ENCODE measurements at regions not wholly inside any gene's neighbourhood (a gene's known extent, or its start where the extent isn't known, plus 50 kb on each side); places are given as distances from the start of the nearest gene placed in this dataset.

DNA sequence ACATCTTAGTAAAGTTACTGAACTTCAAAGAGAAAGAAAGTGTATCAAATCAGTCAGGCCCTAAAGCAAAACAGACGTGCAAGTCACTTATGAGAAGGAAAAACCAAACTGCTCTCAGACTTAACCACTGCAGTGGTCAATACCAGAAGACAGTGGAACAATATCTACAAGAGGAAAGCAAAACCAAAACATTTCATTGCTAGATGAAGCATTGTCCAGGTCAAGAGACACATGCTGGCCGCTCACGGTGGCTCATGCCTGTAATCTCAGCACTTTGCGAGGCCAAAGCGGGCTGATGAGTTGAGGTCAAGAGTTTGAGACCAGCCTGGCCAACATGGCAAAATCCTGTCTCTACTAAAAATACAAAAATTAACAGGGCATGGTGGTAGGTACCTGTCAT is 82.0 kb upstream of the MROH9 start:
- H3K9me2 ChIP-seq (replicated peaks; ENCODE audit: insufficient read depth, low read length), result no peaks in the 10 kb centered on the region
- DNase-seq, result no peak
- H2AFZ ChIP-seq (ENCODE audit: low read length), result no peak overlapping the region
- H3K27me3 ChIP-seq (ENCODE audit: low read length), result no peaks in the 10 kb centered on the region
- H3K9ac ChIP-seq (ENCODE audit: low read length), result no peak overlapping the region
- H4K20me1 ChIP-seq (ENCODE audit: insufficient read depth, low read depth, low read length), result no peaks in the 10 kb centered on the region
- H3K4me1 ChIP-seq (ENCODE audit: low read length), result no peaks in the 10 kb centered on the region
- H3K36me3 ChIP-seq (ENCODE audit: insufficient read depth, low read length), result no peaks in the 10 kb centered on the region
- H3K4me3 ChIP-seq (ENCODE audit: low read length), result no peak overlapping the region
- H3K27ac ChIP-seq (ENCODE audit: low read length), result no peak overlapping the region
- H3K9me3 ChIP-seq (ENCODE audit: low read length), result no peaks in the 10 kb centered on the region
- no peaks in the 10 kb centered on the region for H3K79me2 ChIP-seq (ENCODE audit: low read length)
- no peak overlapping the region for H3K4me2 ChIP-seq (ENCODE audit: low read depth, low read length, poor library complexity, severe bottlenecking)

DNA sequence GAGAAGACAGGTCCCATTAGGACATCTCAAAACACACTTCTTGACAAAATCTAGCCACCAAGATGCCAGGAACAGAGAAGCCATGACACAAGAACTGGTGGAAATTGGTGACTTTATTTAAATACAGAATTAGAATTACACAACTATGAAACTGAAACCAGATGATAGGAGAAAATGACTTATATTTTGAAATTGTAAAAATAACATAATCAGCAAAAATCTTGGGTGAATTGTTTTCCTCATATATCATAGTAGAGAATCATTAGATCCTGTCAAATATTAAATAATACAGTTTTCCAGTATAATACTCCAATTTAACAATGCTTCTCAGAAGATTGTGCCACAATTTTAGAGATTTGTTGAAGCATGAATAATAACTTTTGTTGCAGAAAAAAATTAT is 81.5 kb upstream of the MROH9 start:
- H3K27me3 ChIP-seq (ENCODE audit: low read length), result no peaks in the 10 kb centered on the region
- no peak overlapping the region for H3K9ac ChIP-seq (ENCODE audit: low read length)
- H3K27ac ChIP-seq (ENCODE audit: low read length), result no peak overlapping the region
- no peaks in the 10 kb centered on the region for H3K9me3 ChIP-seq (ENCODE audit: low read length)
- no peaks in the 10 kb centered on the region for H3K9me2 ChIP-seq (replicated peaks; ENCODE audit: insufficient read depth, low read length)
- H3K4me2 ChIP-seq (ENCODE audit: low read depth, low read length, poor library complexity, severe bottlenecking), result no peak overlapping the region
- no peak for DNase-seq
- no peak overlapping the region for H2AFZ ChIP-seq (ENCODE audit: low read length)
- H3K79me2 ChIP-seq (ENCODE audit: low read length), result no peaks in the 10 kb centered on the region
- no peaks in the 10 kb centered on the region for H4K20me1 ChIP-seq (ENCODE audit: insufficient read depth, low read depth, low read length)
- H3K4me3 ChIP-seq (ENCODE audit: low read length), result no peak overlapping the region
- H3K4me1 ChIP-seq (ENCODE audit: low read length), result no peaks in the 10 kb centered on the region
- no peaks in the 10 kb centered on the region for H3K36me3 ChIP-seq (ENCODE audit: insufficient read depth, low read length)

DNA sequence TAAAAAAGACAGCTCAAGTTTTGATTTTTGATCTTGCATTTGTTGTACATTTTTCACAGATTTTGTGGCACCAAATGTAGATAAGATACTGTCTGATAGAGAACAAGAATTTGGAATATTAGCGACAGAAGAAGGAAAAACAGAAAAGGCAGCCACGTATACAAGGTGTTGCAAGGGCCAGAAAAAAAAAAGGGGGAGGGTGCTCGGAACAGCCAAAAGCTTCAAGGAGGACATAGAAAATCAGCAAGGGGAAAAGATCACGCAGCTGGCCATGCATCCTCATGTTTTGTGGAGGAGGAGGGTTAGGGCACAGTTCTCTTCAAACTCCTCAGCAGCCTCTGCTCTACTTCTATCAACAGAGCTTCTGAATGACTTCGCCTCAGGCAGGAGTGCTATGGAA is 80.7 kb upstream of the MROH9 start:
- H2AFZ ChIP-seq (ENCODE audit: low read length), result no peak overlapping the region
- H3K9ac ChIP-seq (ENCODE audit: low read length), result no peak overlapping the region
- H3K27me3 ChIP-seq (ENCODE audit: low read length), result no peaks in the 10 kb centered on the region
- H4K20me1 ChIP-seq (ENCODE audit: insufficient read depth, low read depth, low read length), result no peaks in the 10 kb centered on the region
- H3K9me2 ChIP-seq (replicated peaks; ENCODE audit: insufficient read depth, low read length), result no peaks in the 10 kb centered on the region
- H3K4me2 ChIP-seq (ENCODE audit: low read depth, low read length, poor library complexity, severe bottlenecking), result no peak overlapping the region
- no peaks in the 10 kb centered on the region for H3K79me2 ChIP-seq (ENCODE audit: low read length)
- no peak overlapping the region for H3K4me3 ChIP-seq (ENCODE audit: low read length)
- no peak for DNase-seq
- H3K27ac ChIP-seq (ENCODE audit: low read length), result no peak overlapping the region
- H3K36me3 ChIP-seq (ENCODE audit: insufficient read depth, low read length), result no peaks in the 10 kb centered on the region
- no peaks in the 10 kb centered on the region for H3K4me1 ChIP-seq (ENCODE audit: low read length)
- no peaks in the 10 kb centered on the region for H3K9me3 ChIP-seq (ENCODE audit: low read length)

DNA sequence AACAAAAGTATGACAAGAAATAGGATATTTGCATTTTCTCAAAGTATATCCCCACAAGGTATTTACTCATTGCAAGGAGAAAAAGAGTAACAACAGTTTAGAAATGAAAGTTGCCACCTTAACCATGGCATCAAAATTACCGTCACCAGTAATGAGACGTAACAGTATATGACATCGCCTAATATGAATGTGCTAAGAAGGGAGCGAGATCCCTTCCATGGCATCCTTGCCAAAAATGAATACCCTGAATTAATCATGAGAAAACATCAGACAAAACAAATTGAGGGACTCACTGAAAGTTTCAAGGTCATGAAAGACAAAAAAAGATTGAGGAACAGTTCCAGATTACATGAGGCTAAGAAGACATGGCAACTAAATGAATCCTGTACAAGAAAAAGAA is 78.9 kb upstream of the MROH9 start:
- no peak for DNase-seq

DNA sequence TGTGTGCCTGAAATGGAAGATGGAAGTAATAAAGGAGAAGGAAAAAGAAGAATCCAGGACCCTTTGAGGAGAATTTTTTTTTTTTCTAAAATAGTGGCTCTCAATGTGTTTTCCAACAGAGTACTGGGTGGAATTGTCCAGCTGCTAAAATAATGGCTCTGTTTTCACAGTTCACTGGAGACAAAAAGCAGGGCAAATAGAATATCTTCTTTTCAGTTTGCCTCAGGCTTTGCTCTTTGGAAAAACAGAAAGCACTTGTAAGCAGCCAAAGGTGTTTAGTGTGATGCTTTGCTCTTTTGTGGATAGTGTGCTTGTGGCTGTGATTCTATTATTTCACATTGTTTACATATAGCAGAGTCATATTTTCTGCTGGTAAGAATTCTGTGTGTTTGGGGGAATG is 77.4 kb upstream of the MROH9 start:
- Histone ChIP-seq H3K27me3 (ENCODE audit: low read length) (no peaks in the 10 kb centered on the region), H3K36me3 (ENCODE audit: insufficient read depth, low read length) (no peaks in the 10 kb centered on the region), H3K9me2 (replicated peaks; ENCODE audit: insufficient read depth, low read length) (no peaks in the 10 kb centered on the region), H3K9me3 (ENCODE audit: low read length) (no peaks in the 10 kb centered on the region), H3K9ac (ENCODE audit: low read length) (no peak overlapping the region), H3K27ac (ENCODE audit: low read length) (no peak overlapping the region), H3K4me3 (ENCODE audit: low read length) (no peak overlapping the region), H3K79me2 (ENCODE audit: low read length) (no peaks in the 10 kb centered on the region), H4K20me1 (ENCODE audit: insufficient read depth, low read depth, low read length) (no peaks in the 10 kb centered on the region), H3K4me2 (ENCODE audit: low read depth, low read length, poor library complexity, severe bottlenecking) (no peak overlapping the region), H2AFZ (ENCODE audit: low read length) (no peak overlapping the region), H3K4me1 (ENCODE audit: low read length) (no peaks in the 10 kb centered on the region)
- DNase-seq, result no peak

More for the DNA sequence above, 78.9 kb upstream of the MROH9 start:
- Histone ChIP-seq H3K79me2 (ENCODE audit: low read length) (no peaks in the 10 kb centered on the region), H4K20me1 (ENCODE audit: insufficient read depth, low read depth, low read length) (no peaks in the 10 kb centered on the region), H3K4me2 (ENCODE audit: low read depth, low read length, poor library complexity, severe bottlenecking) (no peak overlapping the region), H3K4me3 (ENCODE audit: low read length) (no peak overlapping the region), H3K27me3 (ENCODE audit: low read length) (no peaks in the 10 kb centered on the region), H3K9me2 (replicated peaks; ENCODE audit: insufficient read depth, low read length) (no peaks in the 10 kb centered on the region), H3K9ac (ENCODE audit: low read length) (no peak overlapping the region), H3K36me3 (ENCODE audit: insufficient read depth, low read length) (no peaks in the 10 kb centered on the region), H3K9me3 (ENCODE audit: low read length) (no peaks in the 10 kb centered on the region), H2AFZ (ENCODE audit: low read length) (no peak overlapping the region), H3K4me1 (ENCODE audit: low read length) (no peaks in the 10 kb centered on the region), H3K27ac (ENCODE audit: low read length) (no peak overlapping the region)

DNA sequence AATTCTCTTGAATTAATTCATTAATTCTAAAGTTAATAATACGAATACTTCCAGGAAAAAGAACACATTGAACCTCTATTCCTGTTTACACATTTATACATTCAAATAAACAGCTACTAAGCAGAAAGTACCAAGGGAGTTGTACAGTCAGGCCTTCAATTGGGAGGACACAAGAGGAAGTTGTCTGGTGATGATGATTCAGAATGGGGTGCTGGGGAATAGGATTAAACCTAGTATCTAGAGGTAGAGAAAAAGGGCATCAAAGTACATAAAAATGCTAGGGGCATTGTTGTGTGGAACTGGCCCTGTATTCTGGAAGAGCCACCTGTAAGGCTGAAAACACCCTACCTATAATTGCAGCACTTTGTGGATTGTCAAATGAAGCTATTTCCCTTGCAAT is 71.7 kb upstream of the MROH9 start:
- Histone ChIP-seq H3K27me3 (ENCODE audit: low read length) (no peaks in the 10 kb centered on the region), H2AFZ (ENCODE audit: low read length) (no peak overlapping the region), H3K27ac (ENCODE audit: low read length) (no peak overlapping the region), H4K20me1 (ENCODE audit: insufficient read depth, low read depth, low read length) (no peaks in the 10 kb centered on the region), H3K79me2 (ENCODE audit: low read length) (no peaks in the 10 kb centered on the region), H3K4me1 (ENCODE audit: low read length) (no peaks in the 10 kb centered on the region), H3K36me3 (ENCODE audit: insufficient read depth, low read length) (no peaks in the 10 kb centered on the region), H3K9me2 (replicated peaks; ENCODE audit: insufficient read depth, low read length) (no peaks in the 10 kb centered on the region), H3K4me2 (ENCODE audit: low read depth, low read length, poor library complexity, severe bottlenecking) (no peak overlapping the region), H3K9ac (ENCODE audit: low read length) (no peak overlapping the region), H3K9me3 (ENCODE audit: low read length) (no peaks in the 10 kb centered on the region), H3K4me3 (ENCODE audit: low read length) (no peak overlapping the region)
- no peak for DNase-seq

DNA sequence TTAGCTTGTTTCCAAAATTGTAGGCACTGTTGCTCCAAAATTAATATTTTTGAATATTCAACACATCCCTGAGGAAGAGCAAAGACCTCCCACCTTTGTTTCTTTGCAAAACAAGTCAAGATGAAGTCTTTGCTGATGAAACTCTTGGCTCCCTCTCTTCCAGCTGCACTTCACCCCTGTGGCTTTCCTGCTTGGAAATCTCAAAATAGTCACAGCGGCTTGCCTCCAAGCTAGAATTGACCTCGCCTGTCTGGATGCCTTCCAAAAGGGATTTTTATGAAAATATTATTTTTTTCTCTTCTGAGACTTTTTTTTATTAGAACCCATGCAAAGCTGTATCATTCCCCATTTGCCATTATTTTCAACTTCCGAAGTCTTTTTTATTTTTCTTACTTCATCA is 71.1 kb upstream of the MROH9 start:
- no peak for DNase-seq
- Histone ChIP-seq H3K9me2 (replicated peaks; ENCODE audit: insufficient read depth, low read length) (no peaks in the 10 kb centered on the region), H3K4me2 (ENCODE audit: low read depth, low read length, poor library complexity, severe bottlenecking) (no peak overlapping the region), H3K4me1 (ENCODE audit: low read length) (no peaks in the 10 kb centered on the region), H3K36me3 (ENCODE audit: insufficient read depth, low read length) (no peaks in the 10 kb centered on the region), H3K27me3 (ENCODE audit: low read length) (no peaks in the 10 kb centered on the region), H3K79me2 (ENCODE audit: low read length) (no peaks in the 10 kb centered on the region), H3K27ac (ENCODE audit: low read length) (no peak overlapping the region), H3K9me3 (ENCODE audit: low read length) (no peaks in the 10 kb centered on the region), H4K20me1 (ENCODE audit: insufficient read depth, low read depth, low read length) (no peaks in the 10 kb centered on the region), H2AFZ (ENCODE audit: low read length) (no peak overlapping the region), H3K4me3 (ENCODE audit: low read length) (no peak overlapping the region), H3K9ac (ENCODE audit: low read length) (no peak overlapping the region)

DNA sequence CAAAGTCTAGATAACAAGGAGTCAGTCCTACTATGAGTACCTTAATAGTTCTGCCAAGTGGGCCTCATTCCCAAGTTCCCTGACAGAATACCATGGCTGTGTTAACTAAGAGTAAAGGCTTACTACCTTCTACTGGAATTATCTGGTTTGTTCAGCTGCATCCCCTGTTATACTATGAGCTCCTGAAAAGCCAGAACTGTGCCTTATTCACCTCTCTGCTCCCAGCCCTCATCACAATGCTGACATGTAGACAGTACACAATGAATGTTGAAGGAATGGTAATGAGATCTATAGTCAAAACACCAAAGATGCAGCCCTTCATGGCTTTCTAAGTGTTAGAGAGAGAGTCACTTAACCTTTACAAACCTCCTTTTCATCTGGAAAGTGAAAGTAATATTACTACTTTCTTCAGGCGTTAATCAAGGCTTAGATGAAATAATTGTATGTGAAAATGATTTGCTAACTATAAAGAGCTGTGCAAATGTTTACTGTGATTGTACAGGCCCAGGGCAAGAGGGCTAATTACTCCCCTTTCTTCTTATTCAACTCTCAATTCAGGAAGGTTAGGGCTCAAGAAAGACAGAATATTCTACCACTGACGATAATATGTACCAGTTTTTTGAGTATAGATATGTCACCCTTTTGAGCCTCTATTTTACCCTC is 70.3 kb upstream of the MROH9 start:
- Histone ChIP-seq H3K4me3 (ENCODE audit: low read length) (no peak overlapping the region), H3K9me3 (ENCODE audit: low read length) (no peaks in the 10 kb centered on the region), H3K4me2 (ENCODE audit: low read depth, low read length, poor library complexity, severe bottlenecking) (no peak overlapping the region), H3K9ac (ENCODE audit: low read length) (no peak overlapping the region), H3K4me1 (ENCODE audit: low read length) (no peaks in the 10 kb centered on the region), H3K36me3 (ENCODE audit: insufficient read depth, low read length) (no peaks in the 10 kb centered on the region), H3K79me2 (ENCODE audit: low read length) (no peaks in the 10 kb centered on the region), H2AFZ (ENCODE audit: low read length) (peak overlapping the region; percentile 33; the same call in 1 of the 2 replicates), H3K9me2 (replicated peaks; ENCODE audit: insufficient read depth, low read length) (no peaks in the 10 kb centered on the region), H3K27me3 (ENCODE audit: low read length) (no peaks in the 10 kb centered on the region), H4K20me1 (ENCODE audit: insufficient read depth, low read depth, low read length) (no peaks in the 10 kb centered on the region), H3K27ac (ENCODE audit: low read length) (no peak overlapping the region)
- no peak for DNase-seq

DNA sequence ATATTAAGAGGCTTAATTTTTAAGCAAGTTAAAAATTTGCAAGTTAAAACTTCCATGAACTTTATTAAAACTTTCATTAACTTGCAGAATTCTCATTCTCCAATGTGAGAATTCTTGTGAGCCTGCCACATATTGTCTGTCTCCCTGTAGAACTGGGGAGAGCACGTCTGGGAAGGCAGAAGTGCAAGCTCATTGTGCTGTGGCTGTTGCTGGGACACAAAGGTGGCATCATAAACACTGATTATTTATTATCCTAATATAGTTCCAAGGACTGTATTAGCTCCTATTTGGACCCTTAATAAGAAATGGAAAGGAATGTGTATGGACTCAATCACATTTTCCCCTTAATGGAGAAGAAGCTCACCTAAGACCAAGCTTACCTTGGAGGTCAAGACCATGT is 68.7 kb upstream of the MROH9 start:
- DNase-seq, result no peak
- H3K4me1 ChIP-seq (ENCODE audit: low read length), result no peaks in the 10 kb centered on the region
- H2AFZ ChIP-seq (ENCODE audit: low read length), result no peak overlapping the region
- H3K9me3 ChIP-seq (ENCODE audit: low read length), result no peaks in the 10 kb centered on the region
- H3K79me2 ChIP-seq (ENCODE audit: low read length), result no peaks in the 10 kb centered on the region
- H3K9ac ChIP-seq (ENCODE audit: low read length), result no peak overlapping the region
- H3K4me2 ChIP-seq (ENCODE audit: low read depth, low read length, poor library complexity, severe bottlenecking), result no peak overlapping the region
- no peak overlapping the region for H3K4me3 ChIP-seq (ENCODE audit: low read length)
- H4K20me1 ChIP-seq (ENCODE audit: insufficient read depth, low read depth, low read length), result no peaks in the 10 kb centered on the region
- H3K36me3 ChIP-seq (ENCODE audit: insufficient read depth, low read length), result no peaks in the 10 kb centered on the region
- H3K27ac ChIP-seq (ENCODE audit: low read length), result no peak overlapping the region
- no peaks in the 10 kb centered on the region for H3K27me3 ChIP-seq (ENCODE audit: low read length)
- H3K9me2 ChIP-seq (replicated peaks; ENCODE audit: insufficient read depth, low read length), result no peaks in the 10 kb centered on the region

Measured in Karpas-422 (cell line).